Liver (tissue), 3 donors: ENCODE measurements at regions not wholly inside any gene's neighbourhood (a gene's known extent, or its start where the extent isn't known, plus 50 kb on each side); places are given as distances from the start of the nearest gene placed in this dataset.

Source experiments
- CTCF ChIP-seq: fragments of 150-350 bp; IDR thresholded peaks from 2 replicates; pipeline ENCODE4 v1.5.1; 2017; ENCODE audit warnings: improper control_type of control experiment, low read depth, low read length; ENCODE audit not compliant: missing input control
- EGR1 ChIP-seq, 2 donors: IDR thresholded peaks; 2 replicates each; pipeline ENCODE4 v1.6.1; 2016 to 2018; ENCODE audit warnings: antibody characterized with exemption in 2 of 2, low read depth in 2 of 2
- GABPA ChIP-seq, 2 donors: IDR thresholded peaks in 1 of 2; conservative IDR thresholded peaks in 1 of 2; 2 replicates each; pipeline ENCODE4 v1.6.1; 2016; ENCODE audit warnings: antibody characterized with exemption in 2 of 2, mild to moderate bottlenecking in 1 of 2, moderate library complexity in 1 of 2
- MAX ChIP-seq: IDR thresholded peaks from 2 replicates; pipeline ENCODE4 v1.6.1; 2016; ENCODE audit warnings: antibody characterized with exemption
- NR2F2 ChIP-seq: IDR thresholded peaks from 2 replicates; pipeline ENCODE4 v1.6.1; 2016; ENCODE audit warnings: antibody characterized with exemption
- RAD21 ChIP-seq, 2 donors: IDR thresholded peaks; 2 replicates each; pipeline ENCODE4 v1.6.1; 2016; ENCODE audit warnings: antibody characterized with exemption in 2 of 2, mild to moderate bottlenecking in 2 of 2
- RXRA ChIP-seq, 2 donors: IDR thresholded peaks; 2 replicates each; pipeline ENCODE4 v1.6.1; 2017 to 2018; ENCODE audit warnings: antibody characterized with exemption in 2 of 2, mild to moderate bottlenecking in 1 of 2
- TAF1 ChIP-seq: conservative IDR thresholded peaks from 2 replicates; pipeline ENCODE4 v1.6.1; 2016; ENCODE audit warnings: antibody characterized with exemption, mild to moderate bottlenecking
- donor health status: healthy.
- donor health status: healthy.

- TF ChIP-seq CTCF, result no peak
- TF ChIP-seq TAF1, result no peak
- TF ChIP-seq MAX, result no peak
- no peak for TF ChIP-seq EGR1 (IDR thresholded peaks at IDR 0.05; ENCODE audit: low read depth in 2 of 2)
- TF ChIP-seq RXRA (IDR thresholded peaks at IDR 0.05), result no peak
- TF ChIP-seq NR2F2, result no peak
- no peak for TF ChIP-seq RAD21 (IDR thresholded peaks at IDR 0.05)
- no peak for TF ChIP-seq GABPA (IDR thresholded peaks at IDR 0.05 in 1 of 2, conservative IDR thresholded peaks at IDR 0.05 in 1 of 2)
Observed at GRCh38 chr2:59744436-59744835, 809.0 kb downstream of the BCL11A start.
